ENCODE measurements at regions not wholly inside any gene's neighbourhood (a gene's known extent, or its start where the extent isn't known, plus 50 kb on each side); places are given as distances from the start of the nearest gene placed in this dataset.

GRCh38 chr7:20514364-20514763, 101.1 kb upstream of the ABCB5 start:
- H3K4me3 ChIP-seq (ENCODE audit: low read length) = no peak overlapping the region
- H3K4me1 ChIP-seq (ENCODE audit: control insufficient read depth, insufficient read depth, low read length) = no peaks in the 10 kb centered on the region
- WGBS (ENCODE audit: insufficient coverage) = no CpG with 5 or more reads among the region's 2 CpGs
- H3K27me3 ChIP-seq (ENCODE audit: control insufficient read depth, insufficient read depth, low read length) = no peaks in the 10 kb centered on the region
- DNase-seq = peak; percentile 84
- H3K36me3 ChIP-seq (ENCODE audit: control insufficient read depth, insufficient read depth, low read length) = no peaks in the 10 kb centered on the region
- H3K27ac ChIP-seq (ENCODE audit: low read length) = no peak overlapping the region
- no peaks in the 10 kb centered on the region for H3K9me3 ChIP-seq (replicated peaks; ENCODE audit: control insufficient read depth, low read depth, low read length)

GRCh38 chr7:20519645-20520044, 95.8 kb upstream of the ABCB5 start:
- Histone ChIP-seq H3K36me3 (ENCODE audit: control insufficient read depth, insufficient read depth, low read length) (no peaks in the 10 kb centered on the region), H3K9me3 (replicated peaks; ENCODE audit: control insufficient read depth, low read depth, low read length) (no peaks in the 10 kb centered on the region), H3K27ac (ENCODE audit: low read length) (no peak overlapping the region), H3K27me3 (ENCODE audit: control insufficient read depth, insufficient read depth, low read length) (no peaks in the 10 kb centered on the region), H3K4me1 (ENCODE audit: control insufficient read depth, insufficient read depth, low read length) (no peaks in the 10 kb centered on the region), H3K4me3 (ENCODE audit: low read length) (no peak overlapping the region)
- DNase-seq = no peak
- 80% methylated on average over 1 of the region's 2 CpGs for WGBS (ENCODE audit: insufficient coverage)

GRCh38 chr7:20520530-20520929, 94.9 kb upstream of the ABCB5 start:
- H3K36me3 ChIP-seq (ENCODE audit: control insufficient read depth, insufficient read depth, low read length) = no peaks in the 10 kb centered on the region
- no peak overlapping the region for H3K27ac ChIP-seq (ENCODE audit: low read length)
- H3K9me3 ChIP-seq (replicated peaks; ENCODE audit: control insufficient read depth, low read depth, low read length) = no peaks in the 10 kb centered on the region
- WGBS (ENCODE audit: insufficient coverage) = no CpG with 5 or more reads among the region's 4 CpGs
- H3K27me3 ChIP-seq (ENCODE audit: control insufficient read depth, insufficient read depth, low read length) = no peaks in the 10 kb centered on the region
- no peak overlapping the region for H3K4me3 ChIP-seq (ENCODE audit: low read length)
- H3K4me1 ChIP-seq (ENCODE audit: control insufficient read depth, insufficient read depth, low read length) = no peaks in the 10 kb centered on the region
- no peak for DNase-seq

GRCh38 chr7:20521243-20521642, 94.2 kb upstream of the ABCB5 start:
- DNase-seq = no peak
- H3K4me1 ChIP-seq (ENCODE audit: control insufficient read depth, insufficient read depth, low read length) = no peaks in the 10 kb centered on the region
- no peak overlapping the region for H3K27ac ChIP-seq (ENCODE audit: low read length)
- H3K4me3 ChIP-seq (ENCODE audit: low read length) = no peak overlapping the region
- H3K27me3 ChIP-seq (ENCODE audit: control insufficient read depth, insufficient read depth, low read length) = no peaks in the 10 kb centered on the region
- H3K36me3 ChIP-seq (ENCODE audit: control insufficient read depth, insufficient read depth, low read length) = no peaks in the 10 kb centered on the region
- no peaks in the 10 kb centered on the region for H3K9me3 ChIP-seq (replicated peaks; ENCODE audit: control insufficient read depth, low read depth, low read length)
- no CpG with 5 or more reads among the region's 1 CpG for WGBS (ENCODE audit: insufficient coverage)

- Histone ChIP-seq H3K27ac (ENCODE audit: low read length) (no peak overlapping the region), H3K36me3 (ENCODE audit: control insufficient read depth, insufficient read depth, low read length) (no peaks in the 10 kb centered on the region), H3K9me3 (replicated peaks; ENCODE audit: control insufficient read depth, low read depth, low read length) (peaks cover 7% of the 10 kb centered on the region), H3K27me3 (ENCODE audit: control insufficient read depth, insufficient read depth, low read length) (no peaks in the 10 kb centered on the region), H3K4me1 (ENCODE audit: control insufficient read depth, insufficient read depth, low read length) (no peaks in the 10 kb centered on the region), H3K4me3 (ENCODE audit: low read length) (no peak overlapping the region)
- 77% methylated on average over 2 of the region's 2 CpGs for WGBS (ENCODE audit: insufficient coverage)
- no peak for DNase-seq
Measured at GRCh38 chr7:20529260-20529659, 86.2 kb upstream of the ABCB5 start.

- DNase-seq = peak; percentile 86
- Histone ChIP-seq H3K9me3 (replicated peaks; ENCODE audit: control insufficient read depth, low read depth, low read length) (peaks cover 7% of the 10 kb centered on the region), H3K4me1 (ENCODE audit: control insufficient read depth, insufficient read depth, low read length) (no peaks in the 10 kb centered on the region), H3K4me3 (ENCODE audit: low read length) (no peak overlapping the region), H3K27ac (ENCODE audit: low read length) (peak overlapping the region; percentile 33), H3K36me3 (ENCODE audit: control insufficient read depth, insufficient read depth, low read length) (no peaks in the 10 kb centered on the region), H3K27me3 (ENCODE audit: control insufficient read depth, insufficient read depth, low read length) (no peaks in the 10 kb centered on the region)
- WGBS (ENCODE audit: insufficient coverage) = 50% methylated on average over 2 of the region's 5 CpGs
Measured at GRCh38 chr7:20532890-20533289, 82.6 kb upstream of the ABCB5 start.

GRCh38 chr7:20534543-20534942, 80.9 kb upstream of the ABCB5 start:
- Histone ChIP-seq H3K36me3 (ENCODE audit: control insufficient read depth, insufficient read depth, low read length) (no peaks in the 10 kb centered on the region), H3K4me1 (ENCODE audit: control insufficient read depth, insufficient read depth, low read length) (no peaks in the 10 kb centered on the region), H3K4me3 (ENCODE audit: low read length) (no peak overlapping the region), H3K27me3 (ENCODE audit: control insufficient read depth, insufficient read depth, low read length) (no peaks in the 10 kb centered on the region), H3K27ac (ENCODE audit: low read length) (peak overlapping the region; percentile 43), H3K9me3 (replicated peaks; ENCODE audit: control insufficient read depth, low read depth, low read length) (no peaks in the 10 kb centered on the region)
- peak; percentile 72 for DNase-seq

GRCh38 chr7:20535541-20535940, 79.9 kb upstream of the ABCB5 start:
- H3K4me1 ChIP-seq (ENCODE audit: control insufficient read depth, insufficient read depth, low read length) = no peaks in the 10 kb centered on the region
- no peak overlapping the region for H3K27ac ChIP-seq (ENCODE audit: low read length)
- no peaks in the 10 kb centered on the region for H3K9me3 ChIP-seq (replicated peaks; ENCODE audit: control insufficient read depth, low read depth, low read length)
- DNase-seq = no peak
- H3K4me3 ChIP-seq (ENCODE audit: low read length) = no peak overlapping the region
- 78% methylated on average over 3 of the region's 3 CpGs for WGBS (ENCODE audit: insufficient coverage)
- no peaks in the 10 kb centered on the region for H3K36me3 ChIP-seq (ENCODE audit: control insufficient read depth, insufficient read depth, low read length)
- no peaks in the 10 kb centered on the region for H3K27me3 ChIP-seq (ENCODE audit: control insufficient read depth, insufficient read depth, low read length)

- WGBS (ENCODE audit: insufficient coverage) = 100% methylated on average over 1 of the region's 4 CpGs
Measured at GRCh38 chr7:20539201-20539600, 76.3 kb upstream of the ABCB5 start.

GRCh38 chr7:20541608-20542349, 73.7 kb upstream of the ABCB5 start:
- WGBS (ENCODE audit: insufficient coverage) = 62% methylated on average over 2 of the region's 6 CpGs
- Histone ChIP-seq H3K27ac (ENCODE audit: low read length) (peak overlapping the region; percentile 22), H3K4me3 (ENCODE audit: low read length) (no peak overlapping the region), H3K9me3 (replicated peaks; ENCODE audit: control insufficient read depth, low read depth, low read length) (no peaks in the 10 kb centered on the region), H3K27me3 (ENCODE audit: control insufficient read depth, insufficient read depth, low read length) (no peaks in the 10 kb centered on the region), H3K4me1 (ENCODE audit: control insufficient read depth, insufficient read depth, low read length) (no peaks in the 10 kb centered on the region), H3K36me3 (ENCODE audit: control insufficient read depth, insufficient read depth, low read length) (no peaks in the 10 kb centered on the region)
- DNase-seq = peak; percentile 43

More at GRCh38 chr7:20539201-20539600, 76.3 kb upstream of the ABCB5 start:
- no peak for DNase-seq
- H3K36me3 ChIP-seq (ENCODE audit: control insufficient read depth, insufficient read depth, low read length) = no peaks in the 10 kb centered on the region
- no peaks in the 10 kb centered on the region for H3K9me3 ChIP-seq (replicated peaks; ENCODE audit: control insufficient read depth, low read depth, low read length)
- no peaks in the 10 kb centered on the region for H3K4me1 ChIP-seq (ENCODE audit: control insufficient read depth, insufficient read depth, low read length)
- no peaks in the 10 kb centered on the region for H3K27me3 ChIP-seq (ENCODE audit: control insufficient read depth, insufficient read depth, low read length)
- no peak overlapping the region for H3K4me3 ChIP-seq (ENCODE audit: low read length)
- H3K27ac ChIP-seq (ENCODE audit: low read length) = no peak overlapping the region

- Histone ChIP-seq H3K4me1 (ENCODE audit: control insufficient read depth, insufficient read depth, low read length) (no peaks in the 10 kb centered on the region), H3K36me3 (ENCODE audit: control insufficient read depth, insufficient read depth, low read length) (no peaks in the 10 kb centered on the region), H3K27me3 (ENCODE audit: control insufficient read depth, insufficient read depth, low read length) (no peaks in the 10 kb centered on the region), H3K9me3 (replicated peaks; ENCODE audit: control insufficient read depth, low read depth, low read length) (no peaks in the 10 kb centered on the region), H3K4me3 (ENCODE audit: low read length) (no peak overlapping the region), H3K27ac (ENCODE audit: low read length) (peak overlapping the region; percentile 72)
- WGBS (ENCODE audit: insufficient coverage) = no CpG with 5 or more reads among the region's 1 CpG
- DNase-seq = peak; percentile 94
Measured at GRCh38 chr7:20542594-20542993, 72.9 kb upstream of the ABCB5 start.

All from muscle of leg (tissue), 3 donors.